ENCODE measurements at regions not wholly inside any gene's neighbourhood (a gene's known extent, or its start where the extent isn't known, plus 50 kb on each side); places are given as distances from the start of the nearest gene placed in this dataset.
A peak's percentile ranks its signal among the peaks of the same experiment; 100 is the strongest.
"Not testable (repeated sequence)": the region's sequence is repeated elsewhere in the genome, so short reads cannot be mapped to it uniquely, and the experiment has no call there.

DNA sequence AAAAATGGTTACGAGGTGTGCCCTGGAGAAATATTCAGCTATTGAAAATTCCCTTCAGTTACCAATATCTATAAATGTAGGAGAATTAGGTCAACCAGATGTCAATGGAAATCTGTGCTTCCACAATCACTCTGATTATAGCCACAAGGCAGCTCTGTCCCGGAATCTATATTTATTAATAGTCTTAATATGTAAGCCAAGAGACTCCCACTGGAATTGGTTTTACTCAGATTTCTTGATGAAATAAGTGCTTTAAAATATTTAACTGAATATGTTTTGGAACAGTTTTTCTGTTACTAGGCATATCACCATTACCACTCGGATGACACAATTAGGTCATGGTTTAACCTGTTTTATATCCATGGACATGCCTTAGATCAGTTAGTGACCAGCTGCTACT is 169.6 kb downstream of the POM121L12 start:
- Mint-ChIP-seq H3K27ac (no peak overlapping the region), H3K4me3 (no peak overlapping the region), H3K27me3 (no peaks in the 10 kb centered on the region), H3K36me3 (no peaks in the 10 kb centered on the region), H3K4me1 (no peaks in the 10 kb centered on the region), H3K9me3 (peaks cover 4% of the 10 kb centered on the region)
- ATAC-seq = no peak

- no peak overlapping the region for H3K4me3 Mint-ChIP-seq
- no peaks in the 10 kb centered on the region for H3K4me1 Mint-ChIP-seq
- H3K9me3 Mint-ChIP-seq = peaks cover 18% of the 10 kb centered on the region
Observed at GRCh38 chr7:53209129-53209528, 173.7 kb downstream of the POM121L12 start.

GRCh38 chr7:53214463-53214862 is 179.0 kb downstream of the POM121L12 start:
- no peak overlapping the region for H3K4me3 Mint-ChIP-seq
- no peak for ATAC-seq
- H3K36me3 Mint-ChIP-seq = peaks cover 6% of the 10 kb centered on the region
- H3K27ac Mint-ChIP-seq = no peak overlapping the region
- H3K27me3 Mint-ChIP-seq = no peaks in the 10 kb centered on the region
- no peaks in the 10 kb centered on the region for H3K4me1 Mint-ChIP-seq
- H3K9me3 Mint-ChIP-seq = peaks cover 28% of the 10 kb centered on the region

More at GRCh38 chr7:53209129-53209528, 173.7 kb downstream of the POM121L12 start:
- ATAC-seq = no peak
- H3K27ac Mint-ChIP-seq = no peak overlapping the region
- no peaks in the 10 kb centered on the region for H3K27me3 Mint-ChIP-seq
- peaks cover 4% of the 10 kb centered on the region for H3K36me3 Mint-ChIP-seq

- peaks cover 24% of the 10 kb centered on the region for H3K9me3 Mint-ChIP-seq
- no peaks in the 10 kb centered on the region for H3K4me1 Mint-ChIP-seq
- peaks cover 4% of the 10 kb centered on the region for H3K36me3 Mint-ChIP-seq
- H3K27me3 Mint-ChIP-seq = no peaks in the 10 kb centered on the region
- no peak for ATAC-seq
- H3K4me3 Mint-ChIP-seq = no peak overlapping the region
- no peak overlapping the region for H3K27ac Mint-ChIP-seq
Observed at GRCh38 chr7:53218730-53219504, 183.5 kb downstream of the POM121L12 start.

- H3K4me3 Mint-ChIP-seq = no peak overlapping the region
- H3K27ac Mint-ChIP-seq = no peak overlapping the region
- no peaks in the 10 kb centered on the region for H3K36me3 Mint-ChIP-seq
Observed at GRCh38 chr7:53229202-53229601, 193.8 kb downstream of the POM121L12 start.

DNA sequence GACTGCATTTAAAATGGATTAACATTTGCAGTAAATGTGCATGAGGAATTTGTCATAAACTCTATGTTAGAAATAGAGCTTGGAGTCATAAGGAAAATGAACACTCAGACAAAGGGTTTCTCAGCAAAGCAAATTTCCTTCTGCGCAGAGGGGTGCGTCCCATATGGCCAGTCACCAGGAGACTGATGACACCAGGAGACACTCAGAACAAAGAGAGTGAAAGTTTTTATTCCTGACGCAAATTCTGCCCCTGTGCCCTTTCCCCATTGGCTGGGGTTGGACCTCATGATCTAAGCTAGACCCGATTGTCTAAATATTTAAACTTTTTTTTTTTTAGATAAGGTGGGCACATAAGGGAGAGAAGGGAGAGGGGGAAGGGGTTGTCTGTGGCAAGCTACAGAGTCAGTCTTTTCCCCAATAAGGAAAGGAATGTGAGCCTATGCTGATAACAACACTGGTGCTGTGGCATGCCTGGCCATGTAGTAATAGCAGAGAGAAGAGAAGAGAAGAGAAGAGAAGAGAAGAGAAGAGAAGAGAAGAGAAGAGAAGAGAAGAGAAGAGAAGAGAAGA is 202.0 kb downstream of the POM121L12 start:
- Mint-ChIP-seq H3K27ac (no peak overlapping the region), H3K36me3 (no peaks in the 10 kb centered on the region), H3K4me1 (no peaks in the 10 kb centered on the region), H3K4me3 (no peak overlapping the region), H3K9me3 (peaks cover 6% of the 10 kb centered on the region), H3K27me3 (no peaks in the 10 kb centered on the region)
- ATAC-seq = no peak

More at GRCh38 chr7:53229202-53229601, 193.8 kb downstream of the POM121L12 start:
- Mint-ChIP-seq H3K27me3 (no peaks in the 10 kb centered on the region), H3K9me3 (no peaks in the 10 kb centered on the region), H3K4me1 (no peaks in the 10 kb centered on the region)
- no peak for ATAC-seq

- no peaks in the 10 kb centered on the region for H3K36me3 Mint-ChIP-seq
- no peak overlapping the region for H3K4me3 Mint-ChIP-seq
- no peaks in the 10 kb centered on the region for H3K27me3 Mint-ChIP-seq
- H3K4me1 Mint-ChIP-seq = no peaks in the 10 kb centered on the region
- ATAC-seq = peak; percentile 34
- H3K27ac Mint-ChIP-seq = no peak overlapping the region
- H3K9me3 Mint-ChIP-seq = peaks cover 6% of the 10 kb centered on the region
Observed at GRCh38 chr7:53238021-53238605, 202.7 kb downstream of the POM121L12 start.

DNA sequence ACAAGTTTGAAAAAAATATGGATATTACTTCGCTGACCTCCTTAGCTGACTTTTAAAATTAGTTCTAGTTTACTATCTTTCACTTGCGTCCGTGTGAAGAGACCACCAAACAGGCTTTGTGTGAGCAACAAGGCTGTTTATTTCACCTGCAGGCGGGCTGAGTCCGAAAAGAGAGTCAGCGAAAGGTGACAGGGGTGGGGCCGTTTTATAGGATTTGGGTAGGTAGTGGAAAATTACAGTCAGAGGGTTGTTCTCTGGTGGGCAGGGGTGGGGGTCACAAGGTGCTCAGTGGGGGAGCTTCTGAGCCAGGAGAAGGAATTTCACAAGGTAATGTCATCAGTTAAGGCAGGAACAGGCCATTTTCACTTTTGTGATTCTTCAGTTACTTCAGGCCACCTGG is 203.7 kb downstream of the POM121L12 start:
- H3K4me3 Mint-ChIP-seq, H3K4me1 Mint-ChIP-seq, H3K27me3 Mint-ChIP-seq, ATAC-seq, H3K36me3 Mint-ChIP-seq, H3K27ac Mint-ChIP-seq, H3K9me3 Mint-ChIP-seq: not testable (repeated sequence)

GRCh38 chr7:53245721-53246120 is 210.3 kb downstream of the POM121L12 start:
- ATAC-seq = no peak
- H3K9me3 Mint-ChIP-seq = peaks cover 10% of the 10 kb centered on the region
- no peak overlapping the region for H3K4me3 Mint-ChIP-seq
- H3K27ac Mint-ChIP-seq = no peak overlapping the region
- no peaks in the 10 kb centered on the region for H3K36me3 Mint-ChIP-seq
- no peaks in the 10 kb centered on the region for H3K4me1 Mint-ChIP-seq
- no peaks in the 10 kb centered on the region for H3K27me3 Mint-ChIP-seq

DNA sequence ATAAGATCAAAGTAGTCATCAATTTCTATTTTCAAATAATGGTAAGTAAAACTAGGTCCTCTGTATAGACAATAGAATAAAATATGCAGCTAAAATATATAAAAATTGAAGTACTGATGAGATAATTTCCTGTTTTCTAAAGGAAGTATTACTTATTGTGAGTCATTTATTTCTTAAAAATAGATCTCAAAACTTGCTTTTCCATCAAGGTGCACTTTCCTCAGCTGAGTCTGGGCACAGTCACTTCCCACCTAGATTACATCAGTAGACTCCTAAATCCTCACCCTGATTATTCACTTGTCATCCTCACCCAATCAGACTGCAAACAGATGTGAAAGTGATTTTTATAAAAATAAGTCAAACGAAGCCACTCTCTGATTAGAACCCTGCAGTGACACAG is 211.5 kb downstream of the POM121L12 start:
- peaks cover 8% of the 10 kb centered on the region for H3K9me3 Mint-ChIP-seq
- H3K36me3 Mint-ChIP-seq = no peaks in the 10 kb centered on the region
- H3K27ac Mint-ChIP-seq = no peak overlapping the region
- no peaks in the 10 kb centered on the region for H3K4me1 Mint-ChIP-seq
- ATAC-seq = no peak
- no peak overlapping the region for H3K4me3 Mint-ChIP-seq
- H3K27me3 Mint-ChIP-seq = no peaks in the 10 kb centered on the region

DNA sequence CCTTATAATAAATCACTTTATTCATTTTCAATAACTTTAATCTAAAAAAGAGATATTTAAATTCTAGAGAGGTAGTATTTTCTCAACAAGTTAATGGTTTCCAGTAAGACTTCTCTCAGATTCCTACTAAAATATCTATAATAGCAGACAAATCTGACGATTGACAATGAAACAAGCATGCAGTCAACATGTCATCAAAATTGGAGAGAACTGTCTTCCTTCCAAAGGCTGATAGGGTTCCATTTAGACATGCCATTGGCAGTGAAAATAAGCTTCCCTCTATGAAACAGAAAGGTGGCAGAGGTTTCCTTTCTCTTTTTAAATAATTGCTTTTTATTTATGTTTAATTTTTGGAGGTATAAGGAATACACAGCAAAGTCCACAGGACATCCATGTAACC is 217.1 kb downstream of the POM121L12 start:
- H3K4me1 Mint-ChIP-seq = no peaks in the 10 kb centered on the region
- no peak overlapping the region for H3K4me3 Mint-ChIP-seq

GRCh38 chr7:53272081-53272480 is 236.6 kb downstream of the POM121L12 start:
- Mint-ChIP-seq H3K27me3 (no peaks in the 10 kb centered on the region), H3K4me1 (no peaks in the 10 kb centered on the region), H3K27ac (no peak overlapping the region), H3K9me3 (peaks cover 11% of the 10 kb centered on the region), H3K36me3 (no peaks in the 10 kb centered on the region), H3K4me3 (no peak overlapping the region)
- ATAC-seq = no peak

More for the DNA sequence above, 217.1 kb downstream of the POM121L12 start:
- Mint-ChIP-seq H3K36me3 (no peaks in the 10 kb centered on the region), H3K27me3 (no peaks in the 10 kb centered on the region), H3K27ac (no peak overlapping the region), H3K9me3 (no peaks in the 10 kb centered on the region)
- ATAC-seq = no peak

- H3K27ac Mint-ChIP-seq = no peak overlapping the region
- no peak for ATAC-seq
- peaks cover 11% of the 10 kb centered on the region for H3K9me3 Mint-ChIP-seq
- H3K36me3 Mint-ChIP-seq = no peaks in the 10 kb centered on the region
- H3K27me3 Mint-ChIP-seq = no peaks in the 10 kb centered on the region
- no peaks in the 10 kb centered on the region for H3K4me1 Mint-ChIP-seq
- no peak overlapping the region for H3K4me3 Mint-ChIP-seq
Observed at GRCh38 chr7:53281312-53281711, 245.9 kb downstream of the POM121L12 start.

DNA sequence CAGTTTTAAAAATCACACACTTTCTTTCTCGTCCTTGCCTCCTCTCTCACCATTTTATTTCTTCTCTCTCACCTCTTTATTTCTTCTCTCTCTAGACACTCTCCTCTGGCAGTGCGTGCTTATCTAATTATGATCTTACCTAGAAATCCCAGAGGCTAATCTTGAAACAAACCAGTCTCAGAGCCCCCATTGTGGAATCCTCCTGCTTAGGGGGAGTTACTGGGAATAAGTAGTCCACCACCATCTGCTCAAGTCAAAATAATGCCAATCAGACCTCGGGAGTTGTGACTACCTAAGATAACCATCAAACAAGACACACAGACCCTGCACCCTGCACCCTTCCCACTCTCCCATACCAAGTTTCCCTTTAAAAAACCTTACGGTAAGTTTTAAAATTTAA is 256.9 kb downstream of the POM121L12 start:
- Mint-ChIP-seq H3K9me3 (peaks cover 8% of the 10 kb centered on the region), H3K36me3 (no peaks in the 10 kb centered on the region), H3K4me3 (no peak overlapping the region), H3K27ac (no peak overlapping the region), H3K4me1 (no peaks in the 10 kb centered on the region), H3K27me3 (no peaks in the 10 kb centered on the region)
- ATAC-seq = no peak

- Mint-ChIP-seq H3K27me3 (no peaks in the 10 kb centered on the region), H3K4me1 (no peaks in the 10 kb centered on the region), H3K27ac (no peak overlapping the region), H3K36me3 (no peaks in the 10 kb centered on the region), H3K9me3 (peaks cover 13% of the 10 kb centered on the region), H3K4me3 (no peak overlapping the region)
- ATAC-seq = no peak
Observed at GRCh38 chr7:53302496-53303246, 267.2 kb downstream of the POM121L12 start.

Data from stimulated activated memory B cell treated with anti-CD40 and anti-IgM and Interleukin-4, amounts not matched to agents 10 μg/mL and 1 μg/mL and 100 μg/mL, for 72 hours (primary cell).